ENCODE measurements at regions not wholly inside any gene's neighbourhood (a gene's known extent, or its start where the extent isn't known, plus 50 kb on each side); places are given as distances from the start of the nearest gene placed in this dataset.

- H3K9ac ChIP-seq (ENCODE audit: low read length): no peak overlapping the region
- no peak for TF ChIP-seq CTCF (IDR thresholded peaks at IDR 0.05; ENCODE audit: insufficient read depth, low read length, poor library complexity, severe bottlenecking)
- no peak for TF ChIP-seq EZH2phosphoT487 (conservative IDR thresholded peaks at IDR 0.05; ENCODE audit: low read length)
- no peak overlapping the region for H3K27ac ChIP-seq (ENCODE audit: low read depth, low read length)
- H3K4me2 ChIP-seq (ENCODE audit: low read depth, low read length, poor library complexity, severe bottlenecking): no peak overlapping the region
- no peaks in the 10 kb centered on the region for H3K9me2 ChIP-seq (replicated peaks; ENCODE audit: insufficient read depth, low read length)
- H3K79me2 ChIP-seq (ENCODE audit: insufficient read depth, low read length): no peaks in the 10 kb centered on the region
- H3K9me3 ChIP-seq (ENCODE audit: insufficient read depth, low read length): no peaks in the 10 kb centered on the region
- H3F3A ChIP-seq (ENCODE audit: insufficient read depth): no peaks in the 10 kb centered on the region
- no peak overlapping the region for H3K4me3 ChIP-seq (ENCODE audit: insufficient read depth, low read length, poor library complexity, severe bottlenecking)
- H4K20me1 ChIP-seq (ENCODE audit: low read depth, low read length): no peaks in the 10 kb centered on the region
- H3K27me3 ChIP-seq (ENCODE audit: low read length): no peaks in the 10 kb centered on the region
- H2AFZ ChIP-seq (ENCODE audit: low read depth, low read length, severe bottlenecking): no peak overlapping the region
- no peaks in the 10 kb centered on the region for H3K36me3 ChIP-seq (ENCODE audit: low read length)
Measured at GRCh38 chr2:35378791-35379190, 976.8 kb upstream of the CRIM1 start.

GRCh38 chr2:35374845-35375244 is 980.7 kb upstream of the CRIM1 start:
- TF ChIP-seq CTCF (IDR thresholded peaks at IDR 0.05; ENCODE audit: insufficient read depth, low read length, poor library complexity, severe bottlenecking): no peak
- TF ChIP-seq EZH2phosphoT487 (conservative IDR thresholded peaks at IDR 0.05; ENCODE audit: low read length): no peak
- Histone ChIP-seq H3K4me2 (ENCODE audit: low read depth, low read length, poor library complexity, severe bottlenecking) (no peak overlapping the region), H3K27ac (ENCODE audit: low read depth, low read length) (no peak overlapping the region), H3K4me3 (ENCODE audit: insufficient read depth, low read length, poor library complexity, severe bottlenecking) (no peak overlapping the region), H3F3A (ENCODE audit: insufficient read depth) (no peaks in the 10 kb centered on the region), H4K20me1 (ENCODE audit: low read depth, low read length) (no peaks in the 10 kb centered on the region), H3K9me3 (ENCODE audit: insufficient read depth, low read length) (no peaks in the 10 kb centered on the region), H3K9ac (ENCODE audit: low read length) (no peak overlapping the region), H3K36me3 (ENCODE audit: low read length) (no peaks in the 10 kb centered on the region), H3K79me2 (ENCODE audit: insufficient read depth, low read length) (no peaks in the 10 kb centered on the region), H3K27me3 (ENCODE audit: low read length) (no peaks in the 10 kb centered on the region), H2AFZ (ENCODE audit: low read depth, low read length, severe bottlenecking) (no peak overlapping the region), H3K9me2 (replicated peaks; ENCODE audit: insufficient read depth, low read length) (no peaks in the 10 kb centered on the region)

- Histone ChIP-seq H3K4me2 (ENCODE audit: low read depth, low read length, poor library complexity, severe bottlenecking) (no peak overlapping the region), H3K9me3 (ENCODE audit: insufficient read depth, low read length) (no peaks in the 10 kb centered on the region), H3K27ac (ENCODE audit: low read depth, low read length) (no peak overlapping the region), H3K4me3 (ENCODE audit: insufficient read depth, low read length, poor library complexity, severe bottlenecking) (no peak overlapping the region), H4K20me1 (ENCODE audit: low read depth, low read length) (no peaks in the 10 kb centered on the region), H3K9ac (ENCODE audit: low read length) (no peak overlapping the region), H3K27me3 (ENCODE audit: low read length) (no peaks in the 10 kb centered on the region), H2AFZ (ENCODE audit: low read depth, low read length, severe bottlenecking) (no peak overlapping the region), H3K36me3 (ENCODE audit: low read length) (no peaks in the 10 kb centered on the region), H3F3A (ENCODE audit: insufficient read depth) (no peaks in the 10 kb centered on the region), H3K79me2 (ENCODE audit: insufficient read depth, low read length) (no peaks in the 10 kb centered on the region), H3K9me2 (replicated peaks; ENCODE audit: insufficient read depth, low read length) (no peaks in the 10 kb centered on the region)
- TF ChIP-seq CTCF (IDR thresholded peaks at IDR 0.05; ENCODE audit: insufficient read depth, low read length, poor library complexity, severe bottlenecking): no peak
- no peak for TF ChIP-seq EZH2phosphoT487 (conservative IDR thresholded peaks at IDR 0.05; ENCODE audit: low read length)
Measured at GRCh38 chr2:35365859-35366258, 989.7 kb upstream of the CRIM1 start.

GRCh38 chr2:35356332-35356731 is 999.2 kb upstream of the CRIM1 start:
- Histone ChIP-seq H3F3A (ENCODE audit: insufficient read depth) (no peaks in the 10 kb centered on the region), H3K4me2 (ENCODE audit: low read depth, low read length, poor library complexity, severe bottlenecking) (no peak overlapping the region), H3K4me3 (ENCODE audit: insufficient read depth, low read length, poor library complexity, severe bottlenecking) (no peak overlapping the region), H3K9me2 (replicated peaks; ENCODE audit: insufficient read depth, low read length) (no peaks in the 10 kb centered on the region), H2AFZ (ENCODE audit: low read depth, low read length, severe bottlenecking) (no peak overlapping the region), H3K79me2 (ENCODE audit: insufficient read depth, low read length) (no peaks in the 10 kb centered on the region), H4K20me1 (ENCODE audit: low read depth, low read length) (no peaks in the 10 kb centered on the region), H3K27ac (ENCODE audit: low read depth, low read length) (no peak overlapping the region), H3K9me3 (ENCODE audit: insufficient read depth, low read length) (no peaks in the 10 kb centered on the region), H3K9ac (ENCODE audit: low read length) (no peak overlapping the region), H3K36me3 (ENCODE audit: low read length) (no peaks in the 10 kb centered on the region), H3K27me3 (ENCODE audit: low read length) (no peaks in the 10 kb centered on the region)
- TF ChIP-seq EZH2phosphoT487 (conservative IDR thresholded peaks at IDR 0.05; ENCODE audit: low read length): no peak
- no peak for TF ChIP-seq CTCF (IDR thresholded peaks at IDR 0.05; ENCODE audit: insufficient read depth, low read length, poor library complexity, severe bottlenecking)

All from SU-DHL-6 (cell line).